Mesenteric fat pad (tissue), 1 donor: ENCODE measurements at regions not wholly inside any gene's neighbourhood (a gene's known extent, or its start where the extent isn't known, plus 50 kb on each side); places are given as distances from the start of the nearest gene placed in this dataset.

Experiments
- DNase-seq: peaks from one replicate; pipeline ENCODE4 v3.0.0-alpha.2; 2020; ENCODE audit warnings: low spot score
- donor health status: DM: yes; HTN: yes; CAD: no.

DNA sequence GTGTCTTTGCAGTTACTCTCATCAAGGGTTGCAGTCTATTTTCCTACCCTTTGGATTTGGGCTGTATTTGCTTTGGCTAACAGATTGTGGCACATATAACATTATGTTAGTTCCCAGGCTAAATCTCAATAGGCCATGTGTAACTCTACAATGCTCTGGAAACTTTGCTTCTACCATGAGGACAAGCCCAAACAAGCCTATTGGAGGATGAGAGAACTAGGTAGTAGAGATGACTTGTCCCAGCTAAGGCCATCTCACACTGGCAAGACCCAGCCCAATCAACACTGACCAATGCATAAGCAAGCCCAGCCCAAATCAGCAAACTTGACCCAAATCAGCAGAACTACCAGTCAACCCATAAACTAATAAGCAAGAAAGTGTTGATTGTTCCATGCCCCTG lies 311.8 kb downstream of the NDFIP2 start:
- DNase-seq, result no peak

DNA sequence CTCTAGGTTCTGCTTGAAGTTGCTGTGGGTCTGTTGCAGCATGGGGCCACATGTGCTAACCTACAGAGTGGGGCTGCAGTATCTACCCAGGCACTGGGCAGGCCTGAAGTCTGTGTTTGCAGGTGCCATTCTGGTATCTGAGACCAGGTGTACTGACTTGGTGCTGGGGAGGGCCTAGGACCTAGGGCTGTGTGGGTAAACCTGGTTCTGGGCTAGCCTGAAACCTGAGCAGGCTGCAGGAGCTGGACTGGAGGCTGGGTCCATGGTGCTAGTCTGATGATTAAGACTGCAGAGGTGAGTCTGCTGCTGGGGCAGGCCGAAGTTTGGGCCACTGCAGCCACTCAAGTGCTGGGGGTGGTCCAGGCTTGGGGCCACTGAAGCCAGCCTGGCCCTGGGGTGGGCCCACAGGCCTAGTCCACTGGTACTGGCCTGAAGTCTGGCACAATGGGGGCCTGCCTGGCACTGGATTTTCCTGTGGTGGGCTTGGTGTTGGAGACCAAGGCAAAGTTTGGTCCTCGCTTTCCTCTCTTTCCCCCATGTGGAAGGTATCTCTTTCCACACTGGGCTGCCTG lies 310.6 kb downstream of the NDFIP2 start:
- DNase-seq, result no peak

DNA sequence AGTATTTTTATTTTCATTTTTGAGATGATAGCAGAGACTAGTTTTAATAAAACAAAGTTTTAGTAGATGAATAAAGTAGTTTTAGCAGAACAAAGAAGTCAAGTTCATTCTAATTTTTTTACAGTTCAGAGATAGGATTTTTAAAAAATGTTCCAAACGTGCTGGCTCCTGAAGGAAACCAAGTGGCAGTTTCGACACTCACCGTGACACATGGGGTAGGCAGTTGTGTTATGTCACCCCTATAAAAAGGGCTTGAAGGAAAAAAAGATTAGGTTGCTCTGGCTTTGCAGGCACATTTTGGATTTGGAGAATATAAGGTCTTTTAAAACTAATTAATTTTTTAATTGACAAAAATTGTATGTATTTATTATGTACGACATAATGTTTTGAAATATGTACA lies 305.2 kb downstream of the NDFIP2 start:
- no peak for DNase-seq

DNA sequence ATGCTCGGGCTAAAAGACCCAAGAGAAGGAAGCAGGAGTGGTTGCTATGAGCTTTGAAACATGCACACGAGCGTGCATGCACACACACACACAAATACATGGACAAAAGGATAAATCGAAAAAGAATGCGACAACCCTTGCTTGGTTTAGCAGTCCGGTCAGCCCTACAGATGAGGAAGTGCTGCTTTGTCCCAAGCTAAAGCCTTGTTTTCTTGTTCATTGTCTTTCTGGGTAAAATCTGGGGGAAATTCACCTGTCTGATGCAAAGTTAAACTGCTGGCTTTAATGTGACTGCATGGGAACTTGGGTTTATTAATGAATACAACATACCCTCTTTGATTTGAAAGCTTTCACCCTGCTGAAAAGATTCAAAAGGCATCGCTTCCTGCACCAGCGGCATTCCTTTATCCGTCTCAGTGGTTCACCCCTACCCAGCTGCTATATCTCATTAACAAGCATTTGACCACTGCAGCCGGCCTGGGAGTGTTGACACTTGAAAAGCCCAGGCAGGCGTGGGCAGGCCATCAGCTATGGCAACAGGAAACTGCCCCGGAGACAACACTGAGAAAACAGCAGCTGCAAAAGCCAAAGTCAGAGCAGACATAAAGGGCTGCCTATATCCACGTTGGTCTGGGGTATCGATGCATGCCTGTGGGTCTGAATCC lies 301.7 kb downstream of the NDFIP2 start:
- DNase-seq, result no peak

GRCh38 chr13:79781829-79782540 lies 301.0 kb downstream of the NDFIP2 start:
- DNase-seq, result no peak

- DNase-seq, result no peak
Measured at GRCh38 chr13:79780240-79780639, 299.3 kb downstream of the NDFIP2 start.

DNA sequence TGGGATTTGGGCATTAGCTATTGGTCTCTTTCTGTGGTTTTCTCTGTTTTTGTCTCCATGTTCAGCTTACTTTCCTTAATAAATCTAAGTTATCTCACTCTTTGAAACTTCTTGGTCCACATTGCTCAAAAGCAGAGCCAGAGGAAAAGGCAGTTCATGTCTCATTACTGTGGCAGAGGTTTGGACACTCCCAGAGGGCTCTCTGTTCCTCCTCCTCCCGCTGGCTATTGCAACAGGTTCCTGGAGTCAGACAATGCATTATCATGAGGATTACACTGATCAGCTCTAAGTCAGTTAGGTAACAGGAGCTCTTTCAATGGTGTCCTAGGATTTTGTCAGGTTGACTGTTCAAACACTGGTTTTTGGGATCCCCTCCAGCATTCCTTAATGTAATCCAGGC lies 298.8 kb downstream of the NDFIP2 start:
- no peak for DNase-seq

DNA sequence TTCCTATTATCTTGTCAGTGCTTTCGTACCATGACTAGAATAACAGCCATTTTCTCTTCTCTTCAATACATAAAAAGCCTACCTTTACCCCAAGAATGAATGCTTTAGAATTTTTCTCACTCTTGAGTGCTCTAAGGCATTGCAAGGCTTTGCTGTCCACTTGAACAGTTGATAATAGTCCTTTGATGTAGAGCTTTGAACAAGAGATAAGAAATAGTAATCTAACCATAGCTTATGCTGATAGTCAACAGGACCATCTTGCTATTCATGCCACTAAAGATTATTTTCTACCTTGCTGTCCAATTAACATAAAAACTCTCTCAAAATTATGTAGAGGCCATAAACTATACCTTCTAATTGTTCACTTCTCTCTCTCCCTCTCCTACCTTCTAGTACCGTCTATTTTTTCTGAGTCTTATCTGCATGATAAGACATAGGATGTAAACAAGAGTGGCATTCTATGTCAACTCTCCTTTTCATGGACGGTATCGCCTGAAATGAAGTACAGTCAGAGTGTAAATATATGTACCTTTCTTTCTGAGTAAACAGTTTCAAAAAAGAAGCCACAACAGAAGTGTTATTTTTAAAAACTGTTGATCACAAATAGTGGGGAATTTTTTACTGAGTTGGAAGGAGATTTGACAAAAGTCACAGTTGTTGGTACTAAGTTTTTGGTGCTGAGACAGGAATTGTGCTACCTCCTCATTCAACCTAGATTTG lies 297.9 kb downstream of the NDFIP2 start:
- no peak for DNase-seq

DNA sequence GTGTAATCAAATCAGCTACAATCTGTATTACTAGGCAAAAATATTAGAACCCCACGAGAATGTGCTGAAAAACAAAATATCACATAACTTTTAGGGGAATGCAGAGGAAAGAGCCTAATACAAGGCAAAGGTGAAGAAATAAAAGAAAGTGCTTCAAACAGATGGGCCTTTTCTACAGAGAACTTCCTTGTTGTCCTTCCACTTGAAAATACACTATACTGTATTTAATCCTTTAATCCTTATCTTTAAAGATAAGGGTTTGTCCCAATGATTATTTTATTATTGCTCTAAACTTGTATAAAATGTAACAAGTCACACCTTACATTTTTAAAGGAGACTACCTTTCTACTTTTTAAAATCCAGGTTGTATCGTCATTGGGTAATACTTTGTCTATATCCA lies 296.5 kb downstream of the NDFIP2 start:
- DNase-seq, result no peak

GRCh38 chr13:79776531-79777295 lies 295.8 kb downstream of the NDFIP2 start:
- DNase-seq, result no peak

GRCh38 chr13:79775830-79776229 lies 294.9 kb downstream of the NDFIP2 start:
- DNase-seq, result no peak

GRCh38 chr13:79772811-79773210 lies 291.9 kb downstream of the NDFIP2 start:
- DNase-seq, result no peak

GRCh38 chr13:79771493-79771892 lies 290.5 kb downstream of the NDFIP2 start:
- no peak for DNase-seq

GRCh38 chr13:79770056-79770455 lies 289.1 kb downstream of the NDFIP2 start:
- no peak for DNase-seq

DNA sequence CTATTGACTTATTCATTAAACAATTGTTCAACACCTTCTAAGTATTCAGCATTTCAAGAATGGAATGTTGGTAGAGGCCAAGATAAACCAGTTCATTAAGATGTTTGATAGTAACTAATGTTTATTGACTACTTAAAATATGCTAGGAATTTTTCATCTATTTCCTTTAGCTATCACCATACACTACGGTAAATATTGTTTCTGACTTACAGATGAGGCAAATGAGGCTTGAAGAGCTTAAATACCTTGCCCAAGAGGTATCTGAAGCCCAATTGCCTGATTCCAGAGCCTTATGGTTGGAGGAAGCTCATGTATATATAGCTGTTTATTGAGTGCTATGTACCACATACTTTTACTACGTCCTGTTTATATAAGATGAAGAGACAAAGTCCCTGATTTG lies 286.2 kb downstream of the NDFIP2 start:
- no peak for DNase-seq

GRCh38 chr13:79765331-79765730 lies 284.4 kb downstream of the NDFIP2 start:
- no peak for DNase-seq

DNA sequence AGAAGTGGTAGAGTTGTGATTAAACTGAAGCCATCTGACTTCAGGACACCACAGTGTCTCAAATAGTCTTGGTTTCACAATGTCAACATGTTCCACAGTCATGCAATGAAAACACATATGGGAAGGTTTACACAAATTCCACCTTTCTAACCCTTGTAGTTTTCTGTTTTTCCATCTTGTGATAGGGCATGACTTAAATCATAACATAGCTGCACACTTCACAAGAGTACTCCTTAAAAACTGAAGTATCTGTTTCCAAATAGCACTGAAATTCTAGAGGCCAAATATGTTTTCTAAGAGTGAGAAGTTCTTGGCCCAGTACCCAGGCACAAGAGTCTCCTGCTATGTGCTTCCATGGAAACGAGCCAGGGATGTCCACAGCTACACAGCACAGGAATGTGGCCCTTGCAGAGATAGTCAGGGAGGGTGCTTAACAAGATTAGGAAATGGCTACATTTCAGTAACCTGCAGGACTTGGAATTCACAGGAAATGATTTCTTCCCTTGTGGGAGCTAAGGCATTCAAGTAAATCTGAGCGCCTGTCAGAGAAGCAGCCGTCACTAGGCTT lies 269.1 kb downstream of the NDFIP2 start:
- no peak for DNase-seq

DNA sequence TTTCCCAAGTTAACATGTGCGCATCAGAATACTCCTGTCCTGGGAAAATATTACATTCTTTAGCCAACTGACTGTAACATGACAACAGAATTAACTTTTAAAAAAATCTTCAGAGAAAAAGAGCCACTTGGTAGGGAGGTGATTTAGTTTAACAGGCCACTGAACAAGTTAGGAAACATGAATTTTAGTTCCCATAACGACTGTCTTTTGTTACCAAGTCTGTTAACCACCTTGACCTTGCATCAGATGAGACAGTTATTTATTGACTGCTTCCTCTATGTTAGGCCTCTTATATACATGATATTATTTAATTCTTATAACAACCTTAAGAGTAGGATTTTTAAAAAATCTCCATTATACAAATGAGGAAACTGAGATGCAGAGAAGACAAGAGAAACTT lies 268.6 kb downstream of the NDFIP2 start:
- no peak for DNase-seq

DNA sequence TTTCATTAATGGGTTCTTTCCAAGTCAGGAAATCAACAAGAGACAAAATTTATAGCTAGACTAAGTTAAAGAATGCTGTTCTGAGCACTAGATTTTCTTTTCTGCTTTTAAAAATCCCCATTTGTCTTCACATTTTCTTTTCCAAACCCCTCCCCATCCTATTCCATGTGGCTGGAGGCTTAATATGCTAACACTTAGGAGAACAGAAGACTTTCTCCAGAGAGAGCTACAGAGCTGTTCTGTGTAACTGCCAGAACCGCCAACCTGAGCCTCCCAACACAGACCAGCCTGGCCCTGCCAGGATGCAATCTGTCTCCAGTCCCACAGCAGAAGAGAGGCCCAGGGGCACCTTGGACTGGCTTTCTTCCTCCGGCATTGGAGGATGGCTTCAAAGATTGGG lies 264.1 kb downstream of the NDFIP2 start:
- DNase-seq, result no peak

- no peak for DNase-seq
Measured at GRCh38 chr13:79742923-79743322, 262.0 kb downstream of the NDFIP2 start.

- no peak for DNase-seq
Measured at GRCh38 chr13:79740991-79741390, 260.0 kb downstream of the NDFIP2 start.
